GM11168 (cell line): ENCODE measurements at regions not wholly inside any gene's neighbourhood (a gene's known extent, or its start where the extent isn't known, plus 50 kb on each side); places are given as distances from the start of the nearest gene placed in this dataset.

Experiments used
- in situ Hi-C: fragments of 300-500 bp; cut with MboI; formaldehyde crosslinking; loops from one replicate; pipeline ENCODE4 v1.12.0; 2022; ENCODE audit warnings: low sequenced_read_pairs; ENCODE audit not compliant: unreplicated experiment

DNA sequence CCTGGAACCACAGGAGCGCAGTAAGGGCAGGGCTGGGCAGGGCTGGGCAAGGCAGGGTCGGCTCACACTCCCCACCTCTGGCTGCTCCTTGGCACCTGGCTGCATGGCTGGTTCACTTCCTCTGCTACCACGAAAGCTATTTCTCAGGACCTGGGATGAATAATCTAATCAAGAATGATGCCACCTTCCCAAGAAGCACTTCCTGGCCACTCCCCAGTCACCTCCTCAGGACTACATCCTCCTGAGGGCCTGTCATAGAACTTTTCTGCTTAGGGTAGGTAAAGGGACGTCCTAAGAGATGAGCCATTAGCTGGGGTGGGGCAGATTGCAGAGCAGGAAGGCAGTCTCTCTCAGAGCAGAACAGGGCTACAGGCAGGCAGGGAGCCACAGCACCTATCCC, 288.2 kb upstream of the MAP3K1 start:
- in situ Hi-C loops = no loop called here

DNA sequence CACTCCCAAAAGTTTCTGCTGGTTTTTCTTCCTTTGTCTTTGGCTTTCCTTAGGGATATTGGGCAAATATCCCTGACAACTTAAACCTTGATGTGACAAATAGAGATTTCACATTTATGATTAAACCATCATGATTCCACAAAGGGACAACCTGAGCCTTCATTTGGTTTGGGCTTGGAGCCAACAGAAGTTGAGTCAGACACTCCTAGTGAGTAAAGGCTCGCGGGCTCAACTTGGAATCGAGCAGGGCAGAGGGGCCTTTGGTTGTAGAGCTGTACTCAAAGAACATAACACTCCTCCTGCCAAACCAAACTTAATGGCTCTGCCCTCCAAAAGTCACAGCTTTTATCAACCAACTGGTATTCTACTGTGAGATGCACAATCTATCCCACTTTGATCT, 290.2 kb upstream of the MAP3K1 start:
- in situ Hi-C loops = no loop called here

- in situ Hi-C loops = no loop called here
Observed at GRCh38 chr5:56523790-56524575, 290.9 kb upstream of the ANKRD55 start.

GRCh38 chr5:56522960-56523359, 289.8 kb upstream of the ANKRD55 start:
- in situ Hi-C loops = no loop called here

DNA sequence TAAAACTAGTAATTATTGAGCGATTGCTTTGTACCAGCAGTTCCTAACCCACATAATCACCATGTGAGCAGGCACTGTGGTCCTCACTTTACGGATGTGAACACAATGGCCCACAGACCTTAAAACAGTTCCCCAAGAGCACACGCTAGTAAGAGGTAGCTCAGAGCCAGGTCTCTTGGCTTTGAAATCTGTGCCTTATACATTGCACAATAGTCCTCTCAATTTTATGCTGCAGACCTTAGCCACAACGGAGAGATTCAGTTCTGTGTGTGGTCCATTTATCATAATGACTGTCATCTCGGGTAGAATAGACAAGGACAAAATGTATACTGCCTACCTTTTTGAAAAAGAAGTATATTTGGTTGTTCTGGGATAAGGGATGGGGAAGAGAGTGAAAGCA, 289.0 kb upstream of the ANKRD55 start:
- in situ Hi-C loops = no loop called here

DNA sequence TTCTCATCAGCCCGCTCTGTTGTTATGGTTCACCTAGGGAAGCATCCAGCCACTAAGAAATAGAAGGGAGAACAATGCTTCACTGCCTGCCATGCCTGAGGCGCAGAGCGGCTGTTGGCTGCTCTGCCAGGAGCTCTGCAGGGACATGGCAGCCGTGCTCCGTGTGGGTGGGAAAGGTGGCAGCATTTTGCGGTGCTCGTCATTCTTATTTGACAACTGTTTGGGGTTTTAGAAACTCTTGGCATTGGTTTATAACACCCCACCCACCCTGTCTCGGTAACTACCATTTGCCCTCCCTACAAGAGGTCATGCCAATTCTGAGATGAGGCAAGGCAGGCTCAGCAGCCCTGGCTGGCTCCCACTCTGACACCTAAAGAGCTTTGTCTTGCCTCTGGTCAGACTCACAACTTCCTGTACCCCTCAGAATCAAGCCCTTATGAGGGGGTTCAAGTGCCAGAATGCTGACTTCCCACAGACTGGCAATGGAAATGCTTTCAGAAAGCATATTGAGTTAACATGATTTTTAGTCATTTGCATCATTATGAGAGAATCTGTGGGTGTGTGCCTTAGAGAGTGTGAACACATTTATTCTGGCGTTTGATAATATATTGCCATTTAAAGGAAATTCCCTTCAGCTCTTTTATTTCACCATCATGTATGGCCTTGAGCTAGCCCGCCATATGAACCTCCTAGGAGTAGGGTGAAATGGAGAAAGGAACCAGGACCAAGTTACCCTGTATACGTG, 288.0 kb upstream of the ANKRD55 start:
- in situ Hi-C loops = no loop called here

GRCh38 chr5:56518820-56519219, 285.7 kb upstream of the ANKRD55 start:
- in situ Hi-C loops = no loop called here

- in situ Hi-C loops = no loop called here
Observed at GRCh38 chr5:56517011-56517416, 283.9 kb upstream of the ANKRD55 start.

DNA sequence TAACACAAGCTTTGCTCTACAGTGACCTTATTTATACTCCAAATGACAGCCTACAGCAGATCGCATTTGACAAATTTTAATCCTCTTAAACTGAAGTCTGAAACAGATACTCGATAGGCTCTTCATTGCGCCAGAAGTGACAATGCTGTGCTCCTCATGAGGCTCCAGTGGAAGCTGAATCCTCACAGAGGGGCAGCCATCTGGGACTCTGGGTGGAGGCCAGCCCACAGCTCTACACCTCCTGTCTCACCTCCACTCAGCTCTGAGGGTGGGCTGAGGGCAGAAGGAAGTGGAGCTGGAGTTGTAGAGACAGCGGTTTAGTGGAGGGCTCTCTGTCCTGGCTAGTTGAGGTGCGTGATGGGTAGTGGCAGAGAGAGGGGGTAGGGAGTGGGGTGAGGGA, 283.3 kb upstream of the ANKRD55 start:
- in situ Hi-C loops = no loop called here

DNA sequence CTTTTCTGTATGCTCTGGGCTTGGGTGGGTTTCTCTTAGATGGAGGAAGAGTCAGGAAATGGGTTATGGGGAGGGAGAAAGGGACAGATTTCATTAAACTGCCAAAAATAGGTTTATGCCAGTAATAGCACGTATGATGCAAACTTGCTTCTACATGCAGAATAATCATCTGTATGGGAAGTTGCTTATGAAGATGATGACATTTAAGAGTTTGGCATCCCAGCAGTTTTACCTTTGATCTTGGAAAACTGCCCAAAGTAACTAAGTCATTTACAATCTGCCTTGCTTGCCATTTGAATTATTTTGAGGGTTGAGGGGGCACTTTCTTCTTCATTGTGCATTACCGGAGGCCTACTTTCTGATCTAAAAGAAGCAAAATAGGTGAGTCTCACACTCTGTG, 282.9 kb upstream of the ANKRD55 start:
- in situ Hi-C loops = no loop called here

DNA sequence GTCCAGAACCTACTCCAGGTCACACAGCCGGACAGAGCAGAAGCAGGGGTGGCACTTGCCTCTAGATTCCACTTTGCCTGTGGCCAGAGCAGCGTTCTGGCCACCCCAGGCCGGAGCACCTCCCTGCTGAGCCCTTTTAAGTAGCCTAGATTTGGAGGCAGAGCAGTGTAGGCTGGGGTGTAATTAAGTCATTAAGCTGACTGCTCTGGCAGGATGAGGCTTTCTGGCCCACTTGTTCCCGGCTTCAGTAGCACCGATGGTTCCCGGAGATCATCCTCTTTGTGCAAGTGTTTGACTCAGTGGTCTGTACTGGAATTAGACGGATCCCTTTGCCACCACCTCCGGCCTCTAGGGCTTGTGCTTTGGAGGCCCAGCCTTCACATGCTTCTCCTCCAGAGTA, 281.9 kb upstream of the ANKRD55 start:
- in situ Hi-C loops = no loop called here

GRCh38 chr5:56514245-56514644, 281.1 kb upstream of the ANKRD55 start:
- in situ Hi-C loops = no loop called here

- in situ Hi-C loops = no loop called here
Observed at GRCh38 chr5:56513141-56513540, 280.0 kb upstream of the ANKRD55 start.

DNA sequence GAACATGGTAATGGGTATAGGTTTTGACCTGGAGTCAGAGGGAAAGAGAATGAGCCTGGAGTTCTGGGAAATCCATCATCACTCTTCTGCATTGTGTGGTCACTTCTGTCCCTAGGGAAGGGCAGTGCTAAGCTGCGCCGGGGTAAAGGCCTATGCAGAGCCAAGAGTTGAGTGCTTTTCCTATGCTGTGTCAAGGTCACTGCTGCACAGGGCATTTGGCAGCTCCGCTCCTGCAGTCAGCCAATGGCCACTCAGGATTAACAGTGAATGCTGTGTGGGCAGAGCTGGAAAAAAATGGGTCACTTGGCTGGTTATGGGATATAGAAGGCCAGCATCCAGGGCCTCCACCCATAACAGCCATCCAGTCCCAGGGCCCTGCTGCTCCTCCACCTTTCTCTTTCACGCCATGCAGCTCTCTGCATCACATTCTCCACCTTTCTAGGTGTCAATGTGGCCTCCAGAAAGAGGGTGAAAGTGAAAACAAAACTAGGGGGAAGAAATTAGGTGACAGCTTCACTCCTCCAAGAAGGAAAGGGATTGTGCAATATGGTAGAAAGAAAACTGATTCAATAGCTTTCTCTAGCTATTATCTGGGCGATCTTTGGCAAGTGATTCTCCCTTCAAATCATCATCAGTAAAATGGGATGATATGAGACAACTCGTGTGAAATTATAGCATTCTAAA, 279.3 kb upstream of the ANKRD55 start:
- in situ Hi-C loops = no loop called here

- in situ Hi-C loops = no loop called here
Observed at GRCh38 chr5:56511326-56511841, 278.3 kb upstream of the ANKRD55 start.

DNA sequence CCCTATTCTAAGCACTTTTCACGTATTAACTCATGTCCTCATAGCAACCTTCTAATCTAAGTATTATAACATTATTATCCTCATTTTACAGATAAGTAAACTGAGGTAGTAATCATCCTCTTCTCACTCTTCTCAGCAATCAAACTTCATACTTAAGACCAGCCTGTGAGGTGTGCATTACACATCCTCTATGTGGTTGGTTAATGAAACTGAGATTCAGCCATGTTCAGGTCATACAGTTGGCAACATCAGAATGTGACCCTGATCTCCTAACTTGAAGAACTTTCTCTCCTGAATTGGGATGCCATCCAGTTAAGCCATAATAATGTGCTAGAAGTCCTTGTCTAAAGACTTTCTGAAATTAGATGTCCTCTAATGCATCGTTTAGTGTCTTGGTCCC, 275.1 kb upstream of the ANKRD55 start:
- in situ Hi-C loops = no loop called here

GRCh38 chr5:56507351-56507930, 274.3 kb upstream of the ANKRD55 start:
- in situ Hi-C loops = no loop called here

- in situ Hi-C loops = no loop called here
Observed at GRCh38 chr5:56506211-56506965, 273.3 kb upstream of the ANKRD55 start.

- in situ Hi-C loops = no loop called here
Observed at GRCh38 chr5:56503929-56504328, 270.8 kb upstream of the ANKRD55 start.
